Omental fat pad (tissue), 3 donors: ENCODE measurements at regions not wholly inside any gene's neighbourhood (a gene's known extent, or its start where the extent isn't known, plus 50 kb on each side); places are given as distances from the start of the nearest gene placed in this dataset.

Experiments used
- ATAC-seq: fragments of 150-250 bp; one replicate; pipeline ENCODE4 v1.9.1; 2016; ENCODE audit warnings: mild to moderate bottlenecking, moderate library complexity; ENCODE audit not compliant: low FRiP score
- DNase-seq: peaks from one replicate; pipeline ENCODE4 v3.0.0-alpha.2; 2019; ENCODE audit warnings: low spot score
- TF ChIP-seq, protein P1 (sequence below), 3 donors: fragments of 450-650 bp; IDR thresholded peaks; one replicate each; pipeline ENCODE4 v1.5.1; 2016 to 2017; ENCODE audit warnings: antibody characterized with exemption in 3 of 3, mild to moderate bottlenecking in 3 of 3, moderate library complexity in 2 of 3

DNA sequence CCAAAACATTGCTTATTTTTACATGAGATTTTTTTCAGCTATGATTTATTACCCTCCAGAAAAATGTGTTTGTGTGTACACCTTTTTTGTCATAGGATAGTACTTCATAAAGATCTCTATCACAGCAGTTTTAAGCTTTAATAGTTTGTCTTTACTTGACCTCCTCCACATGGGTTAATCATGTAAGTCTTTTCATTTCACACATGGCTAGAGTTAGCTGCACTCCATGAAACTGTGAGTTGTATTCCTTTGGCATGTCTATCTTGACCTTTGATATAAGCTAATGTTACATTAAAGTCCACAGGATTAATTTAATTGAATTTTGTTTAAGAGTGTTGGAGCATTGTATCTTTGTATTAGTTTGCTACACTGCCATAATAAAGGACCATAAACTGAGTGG, 217.1 kb downstream of the OTOL1 start:
- no peak for ATAC-seq

DNA sequence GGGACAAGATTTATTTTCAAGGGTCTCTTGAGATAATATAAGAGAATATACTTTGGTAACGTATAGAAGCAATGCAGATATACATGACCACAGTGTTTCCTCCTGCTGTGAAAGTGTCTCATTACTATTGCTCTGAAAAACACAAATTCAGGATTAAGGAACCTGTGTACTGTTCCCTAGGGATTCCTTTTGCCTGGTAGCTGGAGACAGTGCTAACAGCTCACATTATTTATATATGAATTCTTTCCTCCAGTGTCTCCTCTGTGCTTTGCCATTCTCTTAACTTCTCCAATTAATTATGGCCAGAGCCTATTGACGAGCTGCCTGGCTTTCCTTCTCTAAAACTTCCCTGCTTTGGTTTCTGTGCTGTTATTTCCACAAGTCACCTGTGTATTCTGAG, 235.4 kb downstream of the OTOL1 start:
- DNase-seq (no peak), ATAC-seq (no peak)
- TF ChIP-seq, protein P1, sequence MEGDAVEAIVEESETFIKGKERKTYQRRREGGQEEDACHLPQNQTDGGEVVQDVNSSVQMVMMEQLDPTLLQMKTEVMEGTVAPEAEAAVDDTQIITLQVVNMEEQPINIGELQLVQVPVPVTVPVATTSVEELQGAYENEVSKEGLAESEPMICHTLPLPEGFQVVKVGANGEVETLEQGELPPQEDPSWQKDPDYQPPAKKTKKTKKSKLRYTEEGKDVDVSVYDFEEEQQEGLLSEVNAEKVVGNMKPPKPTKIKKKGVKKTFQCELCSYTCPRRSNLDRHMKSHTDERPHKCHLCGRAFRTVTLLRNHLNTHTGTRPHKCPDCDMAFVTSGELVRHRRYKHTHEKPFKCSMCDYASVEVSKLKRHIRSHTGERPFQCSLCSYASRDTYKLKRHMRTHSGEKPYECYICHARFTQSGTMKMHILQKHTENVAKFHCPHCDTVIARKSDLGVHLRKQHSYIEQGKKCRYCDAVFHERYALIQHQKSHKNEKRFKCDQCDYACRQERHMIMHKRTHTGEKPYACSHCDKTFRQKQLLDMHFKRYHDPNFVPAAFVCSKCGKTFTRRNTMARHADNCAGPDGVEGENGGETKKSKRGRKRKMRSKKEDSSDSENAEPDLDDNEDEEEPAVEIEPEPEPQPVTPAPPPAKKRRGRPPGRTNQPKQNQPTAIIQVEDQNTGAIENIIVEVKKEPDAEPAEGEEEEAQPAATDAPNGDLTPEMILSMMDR (IDR thresholded peaks at IDR 0.05): no peak

More for the DNA sequence above, 217.1 kb downstream of the OTOL1 start:
- TF ChIP-seq, protein P1 (IDR thresholded peaks at IDR 0.05): no peak
- DNase-seq: no peak

DNA sequence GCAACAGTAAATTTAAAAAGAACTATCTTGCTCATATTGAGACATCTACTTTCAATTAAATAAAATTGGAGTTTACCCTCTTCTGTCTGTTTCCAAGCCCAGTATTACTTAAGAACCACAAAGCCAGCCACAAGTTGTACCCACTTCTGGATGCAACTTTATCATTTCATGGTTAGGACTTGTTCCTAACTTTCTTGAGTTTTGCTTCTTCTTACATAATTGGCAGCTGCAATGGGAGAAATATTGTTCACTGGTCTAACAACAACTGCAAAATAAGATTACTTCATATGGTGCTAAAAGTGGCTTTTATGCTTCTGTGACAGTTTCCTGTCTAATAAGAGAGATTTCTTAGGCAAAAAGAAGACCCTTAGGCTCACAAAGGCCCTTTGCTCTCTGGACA, 240.6 kb downstream of the OTOL1 start:
- ATAC-seq (no peak), DNase-seq (no peak)
- TF ChIP-seq, protein P1 (IDR thresholded peaks at IDR 0.05): no peak

DNA sequence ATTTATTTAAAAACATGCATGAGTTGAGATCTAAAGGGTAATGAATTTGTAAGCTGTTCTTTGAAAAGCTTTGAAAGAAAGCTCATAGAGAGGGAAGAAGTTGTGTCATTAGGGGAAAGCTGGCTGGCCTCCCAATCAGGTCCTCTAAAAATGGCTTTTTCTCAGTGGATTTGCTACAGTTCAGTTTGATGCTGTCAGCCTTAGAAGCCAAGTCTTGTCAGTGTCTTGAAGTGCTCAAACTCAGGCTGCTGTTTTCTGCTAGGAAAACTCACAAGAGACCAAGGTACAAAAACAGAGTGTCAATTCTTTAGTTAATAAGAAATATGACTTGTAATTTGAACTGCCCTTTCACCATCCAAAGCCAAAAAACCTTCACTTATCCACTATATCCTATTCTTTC, 243.8 kb downstream of the OTOL1 start:
- TF ChIP-seq, protein P1 (IDR thresholded peaks at IDR 0.05): no peak
- no peak for DNase-seq
- ATAC-seq: no peak

DNA sequence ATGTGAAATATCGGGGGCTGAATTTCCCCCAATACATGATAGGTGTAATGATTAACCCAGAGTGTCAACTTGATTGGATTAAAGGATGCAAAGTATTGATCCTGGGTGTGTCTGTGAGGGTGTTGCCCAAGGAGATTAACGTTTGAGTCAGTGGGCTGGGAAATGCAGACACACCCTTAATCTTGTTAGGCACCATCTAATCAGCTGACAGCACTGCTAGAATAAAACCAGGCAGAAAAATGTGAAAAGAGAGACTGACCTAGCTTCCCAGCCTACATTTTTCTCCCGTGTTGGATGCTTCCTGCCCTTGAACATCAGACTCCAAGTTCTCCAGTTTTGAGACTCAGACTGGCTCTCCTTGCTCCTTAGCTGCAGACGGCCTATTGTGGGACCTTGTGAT, 247.8 kb downstream of the OTOL1 start:
- TF ChIP-seq, protein P1 (IDR thresholded peaks at IDR 0.05): no peak
- no peak for DNase-seq
- ATAC-seq: no peak

DNA sequence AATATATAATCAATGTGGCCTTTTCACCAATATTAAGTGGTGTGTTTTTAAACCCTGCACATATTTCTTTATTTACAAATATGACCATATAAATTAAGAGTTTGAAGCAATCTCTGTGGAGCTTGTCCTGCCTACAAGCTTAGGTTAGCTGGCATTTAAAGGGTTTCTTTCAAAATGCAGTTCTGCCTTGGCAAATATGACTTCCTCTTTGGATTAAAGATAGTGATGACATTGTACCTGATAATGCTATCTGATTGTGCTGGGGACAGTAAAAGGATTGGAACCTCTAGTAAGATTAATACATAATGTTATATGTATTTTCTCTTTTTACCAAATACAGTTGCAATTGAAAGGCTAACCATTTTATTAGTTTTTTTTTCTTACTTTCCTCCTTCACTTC, 249.1 kb downstream of the OTOL1 start:
- ATAC-seq: no peak

DNA sequence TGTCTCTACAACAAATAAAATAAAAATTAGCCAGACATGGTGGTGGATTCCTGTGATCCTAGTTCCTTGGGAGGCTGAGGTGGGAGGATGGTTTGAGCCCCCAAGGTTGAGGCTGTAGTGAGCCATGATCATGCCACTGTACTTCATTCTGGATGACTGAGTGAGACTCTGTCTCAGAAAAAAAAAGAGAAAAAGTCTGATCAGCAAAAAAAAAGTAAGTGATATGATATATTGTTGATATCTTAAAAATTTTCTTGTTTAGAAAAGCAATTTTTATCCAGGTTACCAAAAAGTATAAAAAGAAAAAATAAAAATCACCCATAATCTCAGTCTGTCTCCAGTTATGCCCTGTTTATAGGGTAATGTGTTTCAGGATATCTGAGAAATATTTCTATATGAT, 251.4 kb downstream of the OTOL1 start:
- DNase-seq: no peak
- TF ChIP-seq, protein P1 (IDR thresholded peaks at IDR 0.05): no peak

More for the DNA sequence above, 249.1 kb downstream of the OTOL1 start:
- TF ChIP-seq, protein P1 (IDR thresholded peaks at IDR 0.05): no peak
- DNase-seq: no peak

More for the DNA sequence above, 251.4 kb downstream of the OTOL1 start:
- no peak for ATAC-seq
